Motor neuron (in vitro differentiated cells): ENCODE measurements at regions not wholly inside any gene's neighbourhood (a gene's known extent, or its start where the extent isn't known, plus 50 kb on each side); places are given as distances from the start of the nearest gene placed in this dataset.
A peak's percentile ranks its signal among the peaks of the same experiment; 100 is the strongest.

Experiments
- ATAC-seq, 8 experiments: fragments of 200-7000 bp; cut with Tn5 transposase; replicated peaks in 6 of 8; 2 replicates each; pipeline ENCODE4 v1.8.0; 2021; ENCODE audit warnings: mild to moderate bottlenecking in 8 of 8, moderate library complexity in 8 of 8
- H3K27ac ChIP-seq, 2 donors: fragments of 250-450 bp; sonication (Bioruptor Pico); 2 replicates each; pipeline ENCODE4 v1.9.0; 2021; ENCODE audit warnings: antibody characterized with exemption in 2 of 2, mild to moderate bottlenecking in 2 of 2, moderate library complexity in 1 of 2
- H3K4me1 ChIP-seq, 2 donors: fragments of 250-450 bp; sonication (Bioruptor Pico); replicated peaks in 1 of 2; 2 replicates each; pipeline ENCODE4 v1.6.1; 2021; ENCODE audit warnings: antibody characterized with exemption in 2 of 2, mild to moderate bottlenecking in 2 of 2, moderate library complexity in 1 of 2
- H3K4me3 ChIP-seq, 5 donors: fragments of 250-450 bp; sonication (Bioruptor Pico); 2 replicates each; pipeline ENCODE4 v1.9.0; 2021; ENCODE audit warnings: antibody characterized with exemption in 5 of 5, mild to moderate bottlenecking in 5 of 5, moderate library complexity in 4 of 5
- WGBS, 10 experiments: fragments of 450-650 bp; shearing (Covaris generic); methylation state at CpG; one replicate each; pipeline ENCODE4 v1.0.0; 2022; 5-methylcytosine and 5-hydroxymethylcytosine counted together
- in situ Hi-C, 9 experiments: fragments of 400-800 bp; cut with MboI; loops; one replicate each; pipeline ENCODE4 v1.15.0; 2021; ENCODE audit warnings: low sequenced_read_pairs in 9 of 9, low pct_unique_long_range_greater_than_20kb in 2 of 9; ENCODE audit not compliant: unreplicated experiment in 9 of 9

DNA sequence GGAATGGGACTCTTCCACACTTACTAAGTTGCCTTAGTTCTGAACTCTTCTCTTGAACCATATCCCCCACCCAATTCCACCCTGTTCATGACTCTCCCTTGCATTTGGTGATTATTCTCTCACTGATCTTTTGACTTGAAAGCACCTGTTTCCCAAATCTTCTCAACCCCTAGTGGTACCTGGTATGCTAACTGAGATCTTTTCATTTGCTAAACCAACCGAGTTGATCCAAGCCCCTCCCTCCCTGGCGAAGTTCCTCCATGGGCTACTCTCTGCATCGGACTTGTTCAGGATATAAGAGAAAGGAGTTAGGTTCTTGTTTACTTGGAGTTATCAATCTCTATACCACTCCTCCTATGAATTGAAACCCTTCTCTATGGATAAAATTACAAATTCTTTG, 593.5 kb downstream of the BCL11A start:
- no peak for ATAC-seq
- in situ Hi-C loops = no loop called here

GRCh38 chr2:59957504-59957903, 596.0 kb downstream of the BCL11A start:
- in situ Hi-C loops = no loop called here
- Histone ChIP-seq H3K4me3 (no peak overlapping the region), H3K27ac (no peak overlapping the region), H3K4me1 (peaks cover 0 to 2% of the 10 kb centered on the region in 2 donors)
- WGBS, 10 experiments = 0 to 100% (median 35%) methylated on average over 1 of the region's 1 CpG; no CpG with 5 or more reads in 4 of the 10 experiments
- ATAC-seq = no peak

More for the DNA sequence above, 593.5 kb downstream of the BCL11A start:
- 38 to 75% (median 60%) methylated on average over 1 to 3 of the region's 3 CpGs; no CpG with 5 or more reads in 2 of the 10 experiments for WGBS, 10 experiments
- H3K27ac ChIP-seq = no peak overlapping the region
- H3K4me1 ChIP-seq = peaks cover 0 to 2% of the 10 kb centered on the region in 2 donors
- no peak overlapping the region for H3K4me3 ChIP-seq

DNA sequence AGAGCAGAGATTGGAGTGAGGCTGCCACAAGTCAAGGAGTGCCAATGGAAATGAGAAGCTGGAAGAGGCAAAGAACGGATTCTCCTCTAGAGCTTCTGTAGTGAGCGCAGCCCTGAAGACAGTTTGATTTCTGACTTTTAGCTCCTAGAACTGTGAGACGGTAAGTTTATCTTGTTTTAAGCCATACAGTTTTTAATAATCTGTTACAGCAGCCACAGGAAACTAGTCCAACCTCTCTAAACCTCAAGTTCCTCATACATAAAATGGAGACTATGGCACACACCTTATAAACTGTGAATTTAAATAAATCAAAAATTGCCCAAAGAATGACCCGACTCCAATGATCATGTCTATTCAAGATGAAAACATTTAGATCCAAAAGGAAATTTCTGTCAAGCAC, 596.5 kb downstream of the BCL11A start:
- no peak overlapping the region for H3K27ac ChIP-seq
- ATAC-seq = no peak
- in situ Hi-C loops = no loop called here
- H3K4me3 ChIP-seq = no peak overlapping the region
- peaks cover 0 to 2% of the 10 kb centered on the region in 2 donors for H3K4me1 ChIP-seq
- WGBS, 10 experiments = 35 to 100% (median 83%) methylated on average over 1 to 4 of the region's 4 CpGs

DNA sequence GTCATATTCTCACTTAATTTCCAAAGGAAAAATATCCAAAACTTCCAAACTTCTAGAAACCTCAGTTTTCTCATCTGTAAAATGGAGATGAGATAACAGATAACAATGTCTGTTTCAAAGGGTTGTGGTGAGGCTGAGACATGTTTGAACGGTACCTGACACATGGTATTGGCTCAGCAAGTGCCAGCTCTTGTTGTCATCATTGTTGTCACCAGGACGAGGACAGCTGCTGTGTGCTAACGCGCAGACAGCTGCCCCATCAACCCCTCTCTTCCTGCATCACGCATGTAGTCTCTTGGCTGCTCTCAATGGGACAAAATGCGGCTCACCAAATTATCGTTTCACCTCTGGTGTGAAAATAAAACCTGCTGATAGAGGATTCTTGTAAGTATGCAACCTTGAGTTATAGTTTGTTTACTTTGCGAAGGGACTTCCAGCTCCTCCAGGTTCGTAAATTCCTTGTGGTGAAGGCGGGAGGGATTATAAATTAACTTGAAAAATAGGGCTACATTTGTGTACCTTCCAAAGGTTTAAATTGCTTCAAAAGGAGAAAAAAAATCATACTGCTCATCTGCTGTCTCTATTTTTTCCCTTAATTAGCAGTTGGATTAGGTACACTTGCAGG, 605.4 kb downstream of the BCL11A start:
- no peak for ATAC-seq
- peaks cover 8% of the 10 kb centered on the region in 2 donors for H3K4me1 ChIP-seq
- in situ Hi-C loops = no loop called here
- 0 to 100% (median 72%) methylated on average over 1 to 10 of the region's 10 CpGs for WGBS, 10 experiments
- no peak overlapping the region for H3K27ac ChIP-seq
- no peak overlapping the region for H3K4me3 ChIP-seq

DNA sequence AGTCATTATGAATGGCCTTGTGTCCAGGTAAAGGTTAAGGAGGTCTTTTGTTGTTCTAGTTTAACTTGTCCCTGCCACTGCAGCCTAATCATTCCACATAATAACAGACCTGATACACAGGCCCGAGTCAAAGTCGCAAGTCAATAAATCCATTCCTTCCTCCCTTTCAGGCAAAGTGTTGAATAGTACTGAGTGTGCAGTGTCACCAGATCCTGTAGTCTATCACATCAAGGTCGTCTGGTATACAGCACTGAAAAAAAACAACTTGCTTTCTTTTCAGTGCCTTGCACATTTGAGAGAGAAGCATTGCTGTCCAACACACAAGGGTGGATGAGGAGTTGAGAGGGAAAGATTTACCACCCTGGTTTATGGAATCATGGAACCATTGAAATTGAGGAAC, 606.2 kb downstream of the BCL11A start:
- WGBS, 10 experiments = 5 to 68% (median 37%) methylated on average over 1 to 3 of the region's 3 CpGs; no CpG with 5 or more reads in 4 of the 10 experiments
- Histone ChIP-seq H3K4me3 (no peak overlapping the region), H3K27ac (no peak overlapping the region), H3K4me1 (peaks cover 8% of the 10 kb centered on the region in 2 donors)
- in situ Hi-C loops = no loop called here
- ATAC-seq = peak in 5 of 8 experiments; percentile 12 to 86 (median 46)

DNA sequence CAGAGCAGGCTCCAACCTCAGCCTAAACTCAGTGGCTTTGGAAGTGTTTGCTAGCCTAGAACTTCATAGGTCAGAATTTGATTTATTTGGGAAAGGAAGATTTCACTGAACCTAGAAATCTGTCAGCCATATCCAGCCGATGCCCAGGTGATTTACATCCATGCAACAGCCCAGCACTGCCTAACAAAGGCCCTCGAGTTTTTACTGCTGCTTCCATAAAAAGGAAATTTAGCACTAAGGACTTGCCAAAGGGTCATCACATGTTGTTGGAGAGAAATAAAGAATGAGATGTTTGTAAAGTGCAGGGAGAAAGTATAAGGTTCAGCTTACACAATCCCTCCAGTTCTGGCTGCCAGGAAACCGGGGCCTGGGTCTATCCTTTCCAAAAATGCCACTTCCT, 614.2 kb downstream of the BCL11A start:
- 11 to 100% (median 50%) methylated on average over 1 to 3 of the region's 3 CpGs; no CpG with 5 or more reads in 2 of the 10 experiments for WGBS, 10 experiments
- in situ Hi-C loops = no loop called here
- no peak for ATAC-seq
- no peak overlapping the region for H3K4me3 ChIP-seq
- no peak overlapping the region for H3K27ac ChIP-seq
- peaks cover 6 to 8% of the 10 kb centered on the region in 2 donors for H3K4me1 ChIP-seq

- H3K27ac ChIP-seq = no peak overlapping the region
- peaks cover 6 to 8% of the 10 kb centered on the region in 2 donors for H3K4me1 ChIP-seq
- H3K4me3 ChIP-seq = no peak overlapping the region
- in situ Hi-C loops = no loop called here
- no peak for ATAC-seq
- WGBS, 10 experiments = 0 to 100% (median 29%) methylated on average over 1 to 2 of the region's 2 CpGs; no CpG with 5 or more reads in 6 of the 10 experiments
Measured at GRCh38 chr2:59938181-59938580, 615.3 kb downstream of the BCL11A start.

- H3K4me3 ChIP-seq = no peak overlapping the region
- in situ Hi-C loops = no loop called here
- 4 to 92% (median 29%) methylated on average over 1 to 3 of the region's 3 CpGs; no CpG with 5 or more reads in 3 of the 10 experiments for WGBS, 10 experiments
- peaks cover 6 to 8% of the 10 kb centered on the region in 2 donors for H3K4me1 ChIP-seq
- no peak overlapping the region for H3K27ac ChIP-seq
- ATAC-seq = peak in 5 of 8 experiments; percentile 54 to 91 (median 86)
Measured at GRCh38 chr2:59936048-59936447, 617.4 kb downstream of the BCL11A start.

- in situ Hi-C loops = no loop called here
Measured at GRCh38 chr2:59935005-59935404, 618.4 kb downstream of the BCL11A start.

DNA sequence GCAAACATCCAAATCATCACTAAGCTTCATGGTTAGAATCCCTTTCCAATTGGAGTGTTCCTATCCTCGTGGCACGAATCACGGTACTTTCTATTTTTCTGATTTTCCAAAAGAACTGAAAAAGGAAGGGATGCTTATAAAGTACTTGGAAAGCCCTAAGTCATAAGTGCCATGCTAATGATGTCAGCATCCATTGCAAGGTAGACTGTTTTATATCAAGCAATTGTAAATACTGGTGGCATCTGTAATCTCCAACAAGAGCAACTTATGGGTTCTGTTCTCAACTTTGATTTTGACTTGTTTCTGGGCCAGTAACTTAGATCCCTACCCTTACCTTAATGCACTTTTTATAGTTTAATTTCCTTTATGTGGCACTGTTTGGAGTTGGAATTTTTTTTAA, 619.5 kb downstream of the BCL11A start:
- ATAC-seq = no peak
- Histone ChIP-seq H3K27ac (no peak overlapping the region), H3K4me3 (no peak overlapping the region), H3K4me1 (peaks cover 6 to 8% of the 10 kb centered on the region in 2 donors)
- in situ Hi-C loops = no loop called here
- WGBS, 10 experiments = 20 to 100% (median 77%) methylated on average over 1 to 3 of the region's 3 CpGs; no CpG with 5 or more reads in 2 of the 10 experiments

More at GRCh38 chr2:59935005-59935404, 618.4 kb downstream of the BCL11A start:
- 60 to 100% (median 90%) methylated on average over 1 to 2 of the region's 2 CpGs; no CpG with 5 or more reads in 5 of the 10 experiments for WGBS, 10 experiments
- no peak for ATAC-seq
- H3K27ac ChIP-seq = no peak overlapping the region
- H3K4me1 ChIP-seq = peaks cover 6 to 8% of the 10 kb centered on the region in 2 donors
- no peak overlapping the region for H3K4me3 ChIP-seq

DNA sequence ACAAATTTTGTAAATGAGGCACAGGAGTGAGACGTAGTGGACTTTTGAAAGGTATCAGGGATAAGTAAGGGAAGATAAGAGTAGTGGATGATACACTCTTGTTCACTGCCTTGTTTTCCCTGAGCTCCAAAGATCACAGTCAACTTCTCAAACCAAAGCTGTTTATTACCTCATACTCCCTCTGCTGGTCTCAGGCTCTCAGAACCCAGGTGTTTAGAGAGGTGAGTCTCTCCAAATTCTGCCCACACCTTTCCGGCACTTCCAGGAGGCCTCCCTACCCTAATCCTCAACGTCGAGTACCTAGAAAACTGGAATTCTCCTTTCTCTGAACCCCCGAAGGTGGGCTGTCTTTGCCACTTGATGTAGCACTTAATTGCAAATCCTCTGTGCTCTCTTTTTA, 621.1 kb downstream of the BCL11A start:
- H3K4me1 ChIP-seq = peaks cover 6 to 8% of the 10 kb centered on the region in 2 donors
- no peak for ATAC-seq
- no peak overlapping the region for H3K27ac ChIP-seq
- in situ Hi-C loops = no loop called here
- H3K4me3 ChIP-seq = no peak overlapping the region
- 44 to 100% (median 79%) methylated on average over 2 to 5 of the region's 5 CpGs; no CpG with 5 or more reads in 3 of the 10 experiments for WGBS, 10 experiments

GRCh38 chr2:59930430-59930829, 623.0 kb downstream of the BCL11A start:
- Histone ChIP-seq H3K27ac (no peak overlapping the region), H3K4me3 (no peak overlapping the region), H3K4me1 (peaks cover 0 to 2% of the 10 kb centered on the region in 2 donors)
- in situ Hi-C loops = no loop called here
- WGBS, 10 experiments = 18 to 81% (median 67%) methylated on average over 1 to 4 of the region's 4 CpGs; no CpG with 5 or more reads in 2 of the 10 experiments
- ATAC-seq = no peak

DNA sequence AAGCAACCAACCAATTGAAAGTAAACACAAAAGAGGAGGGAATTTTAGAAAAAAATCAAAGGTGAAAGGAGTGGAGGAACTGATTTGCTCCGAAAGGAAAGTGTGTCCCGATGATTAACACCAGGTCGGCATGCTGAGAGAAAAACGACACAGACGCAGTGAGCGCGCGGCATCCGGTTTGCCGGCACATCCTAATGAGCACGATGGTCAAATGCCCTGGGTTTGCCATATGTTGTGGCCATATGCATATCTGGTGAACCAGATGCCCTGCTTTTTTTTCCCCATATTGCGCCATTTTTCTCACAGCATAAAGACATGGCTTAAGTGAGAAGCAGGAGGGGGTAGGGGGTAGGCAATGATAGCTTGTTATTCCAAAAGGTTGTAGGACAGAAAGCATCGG, 626.7 kb downstream of the BCL11A start:
- in situ Hi-C loops = no loop called here
- ATAC-seq = no peak
- H3K4me3 ChIP-seq = no peak overlapping the region
- 80 to 96% (median 87%) methylated on average over 1 to 13 of the region's 13 CpGs; no CpG with 5 or more reads in 1 of the 10 experiments for WGBS, 10 experiments
- no peak overlapping the region for H3K27ac ChIP-seq
- peaks cover 2 to 19% of the 10 kb centered on the region in 2 donors for H3K4me1 ChIP-seq

DNA sequence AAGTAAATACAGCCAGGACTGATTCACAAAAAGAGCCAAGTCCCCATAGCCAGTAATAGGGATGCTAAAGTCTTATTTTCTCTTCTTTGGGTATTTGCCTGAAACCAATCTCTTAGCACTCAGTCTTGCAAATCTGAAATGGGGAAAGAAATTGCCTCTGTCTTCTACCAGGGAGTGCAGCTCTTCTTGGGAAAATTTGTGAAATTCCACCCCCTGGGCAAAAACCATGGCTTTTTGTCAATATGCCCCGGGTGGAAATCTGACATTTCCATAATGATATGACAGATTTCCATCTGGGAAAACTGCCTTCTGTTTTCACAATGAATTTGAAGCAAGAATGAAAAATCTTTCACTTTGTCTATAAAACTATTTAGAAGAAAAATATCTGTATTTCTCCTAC, 628.1 kb downstream of the BCL11A start:
- no peak overlapping the region for H3K27ac ChIP-seq
- ATAC-seq = no peak
- H3K4me3 ChIP-seq = no peak overlapping the region
- peaks cover 6 to 28% of the 10 kb centered on the region in 2 donors for H3K4me1 ChIP-seq
- 0 to 83% (median 44%) methylated on average over 1 of the region's 1 CpG; no CpG with 5 or more reads in 2 of the 10 experiments for WGBS, 10 experiments
- in situ Hi-C loops = no loop called here
